ENCODE measurements at regions not wholly inside any gene's neighbourhood (a gene's known extent, or its start where the extent isn't known, plus 50 kb on each side); places are given as distances from the start of the nearest gene placed in this dataset.

- TF ChIP-seq CTCF (IDR thresholded peaks at IDR 0.05) (no peak), POLR2AphosphoS5 (IDR thresholded peaks at IDR 0.05) (no peak), POLR2A (IDR thresholded peaks at IDR 0.05) (no peak)
Measured at GRCh38 chr20:17137692-17138091, 89.1 kb upstream of the PCSK2 start.
